Esophagus muscularis mucosa (tissue), 4 donors: ENCODE measurements at regions not wholly inside any gene's neighbourhood (a gene's known extent, or its start where the extent isn't known, plus 50 kb on each side); places are given as distances from the start of the nearest gene placed in this dataset.

Source experiments
- DNase-seq: peaks from one replicate; pipeline ENCODE4 v3.0.0-alpha.2; 2017; ENCODE audit errors: extremely low spot score
- H3K27ac ChIP-seq, 4 donors: fragments of 200-600 bp; sonication (generic); replicated peaks in 1 of 4; 1 replicate in 3 of 4; 2 replicates in 1 of 4; pipeline ENCODE4 v1.5.1; 2016 to 2019; ENCODE audit warnings: mild to moderate bottlenecking in 1 of 4
- H3K27me3 ChIP-seq, 4 donors: fragments of 200-600 bp; sonication (generic); one replicate each; pipeline versions ENCODE4 v1.5.1 to v1.6.0; 2016 to 2019
- H3K36me3 ChIP-seq, 4 donors: fragments of 200-600 bp; sonication (generic); one replicate each; pipeline ENCODE4 v1.5.1; 2016 to 2019
- H3K4me1 ChIP-seq, 4 donors: fragments of 200-600 bp; sonication (generic); one replicate each; pipeline ENCODE4 v1.5.1; 2016 to 2019
- H3K4me3 ChIP-seq, 4 donors: fragments of 200-600 bp; sonication (generic); 1 replicate in 2 of 4; 2 replicates in 2 of 4; pipeline ENCODE4 v1.5.1; 2016 to 2019; ENCODE audit warnings: mild to moderate bottlenecking in 4 of 4, moderate library complexity in 1 of 4
- H3K9me3 ChIP-seq, 4 donors: fragments of 200-600 bp; sonication (generic); 1 replicate in 3 of 4; 2 replicates in 1 of 4; pipeline ENCODE4 v1.5.1; 2016 to 2019
- EP300 ChIP-seq: sonication (generic); formaldehyde crosslinking; IDR thresholded peaks from one replicate; pipeline ENCODE4 v1.6.1; 2017; ENCODE audit warnings: antibody characterized with exemption
- POLR2A ChIP-seq: fragments of 450-650 bp; IDR thresholded peaks from one replicate; pipeline ENCODE4 v1.6.1; 2017; ENCODE audit warnings: antibody characterized with exemption, moderate library complexity, mild to moderate bottlenecking, low read depth
- POLR2AphosphoS5 ChIP-seq, 2 donors: sonication (generic); formaldehyde crosslinking; IDR thresholded peaks; one replicate each; pipeline ENCODE4 v1.6.1; 2017; ENCODE audit warnings: antibody characterized with exemption in 2 of 2
- WGBS: methylation state at CpG from one replicate; pipeline ENCODE4 v1.1.5; 2018; 5-methylcytosine and 5-hydroxymethylcytosine counted together
- intact Hi-C: fragments of 100-400 bp; cut with DNase I; formaldehyde crosslinking; loops from one replicate; pipeline ENCODE4 v1.15.1; 2023
- TF ChIP-seq, protein P1 (sequence below), 3 experiments: fragments of 200-600 bp in 2 of 3; fragments of 450-650 bp in 1 of 3; sonication (generic) in 2 of 3; IDR thresholded peaks; one replicate each; pipeline ENCODE4 v1.5.1; 2017 to 2019; ENCODE audit warnings: antibody characterized with exemption in 3 of 3, mild to moderate bottlenecking in 2 of 3, moderate library complexity in 1 of 3

DNA sequence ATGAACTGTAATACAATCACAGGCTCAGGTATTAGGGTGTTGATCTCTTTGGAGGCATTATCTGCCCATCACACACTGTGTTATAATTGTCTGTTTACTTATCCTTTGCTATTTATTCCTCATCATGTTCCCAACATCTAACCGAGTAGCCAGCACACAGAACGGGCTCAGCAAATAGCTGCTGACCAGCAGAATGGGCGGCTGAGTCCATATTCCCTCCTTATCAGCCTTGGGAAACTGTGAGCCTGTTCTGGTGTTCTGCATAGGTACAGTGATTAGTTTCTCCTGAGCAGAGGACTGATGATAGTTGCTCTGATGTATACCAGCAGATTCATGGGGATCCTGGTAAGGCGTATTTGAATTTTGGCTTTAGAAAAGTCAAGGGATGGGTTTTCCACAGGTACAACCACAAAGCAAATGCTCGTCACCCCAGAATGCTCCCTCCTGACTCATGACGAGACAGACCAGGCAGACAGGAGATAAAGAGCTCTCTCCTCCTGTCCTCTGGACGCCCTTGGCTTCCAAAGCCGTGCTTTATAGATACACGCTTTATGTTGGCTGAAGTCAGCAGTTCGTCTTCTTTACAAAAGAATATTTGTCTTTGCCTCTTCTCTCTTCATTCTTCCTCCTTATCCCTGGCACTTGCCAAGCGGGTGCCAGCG lies 166.7 kb downstream of the TTLL2 start:
- no peak overlapping the region for H3K4me3 ChIP-seq
- H3K27me3 ChIP-seq = peaks cover 0 to 18% (median 0%) of the 10 kb centered on the region in 4 donors
- no peaks in the 10 kb centered on the region for H3K36me3 ChIP-seq
- H3K27ac ChIP-seq = peak overlapping the region in 1 of 4 donors; percentile 3
- intact Hi-C loops = no loop called here
- no peak for DNase-seq
- WGBS = 87% methylated on average over 12 of the region's 12 CpGs
- peaks cover 0 to 9% (median 0%) of the 10 kb centered on the region in 4 donors for H3K4me1 ChIP-seq
- no peaks in the 10 kb centered on the region for H3K9me3 ChIP-seq
- TF ChIP-seq POLR2A (no peak), EP300 (no peak), POLR2AphosphoS5 (IDR thresholded peaks at IDR 0.05) (no peak)
- TF ChIP-seq, protein P1, sequence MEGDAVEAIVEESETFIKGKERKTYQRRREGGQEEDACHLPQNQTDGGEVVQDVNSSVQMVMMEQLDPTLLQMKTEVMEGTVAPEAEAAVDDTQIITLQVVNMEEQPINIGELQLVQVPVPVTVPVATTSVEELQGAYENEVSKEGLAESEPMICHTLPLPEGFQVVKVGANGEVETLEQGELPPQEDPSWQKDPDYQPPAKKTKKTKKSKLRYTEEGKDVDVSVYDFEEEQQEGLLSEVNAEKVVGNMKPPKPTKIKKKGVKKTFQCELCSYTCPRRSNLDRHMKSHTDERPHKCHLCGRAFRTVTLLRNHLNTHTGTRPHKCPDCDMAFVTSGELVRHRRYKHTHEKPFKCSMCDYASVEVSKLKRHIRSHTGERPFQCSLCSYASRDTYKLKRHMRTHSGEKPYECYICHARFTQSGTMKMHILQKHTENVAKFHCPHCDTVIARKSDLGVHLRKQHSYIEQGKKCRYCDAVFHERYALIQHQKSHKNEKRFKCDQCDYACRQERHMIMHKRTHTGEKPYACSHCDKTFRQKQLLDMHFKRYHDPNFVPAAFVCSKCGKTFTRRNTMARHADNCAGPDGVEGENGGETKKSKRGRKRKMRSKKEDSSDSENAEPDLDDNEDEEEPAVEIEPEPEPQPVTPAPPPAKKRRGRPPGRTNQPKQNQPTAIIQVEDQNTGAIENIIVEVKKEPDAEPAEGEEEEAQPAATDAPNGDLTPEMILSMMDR (IDR thresholded peaks at IDR 0.05) = no peak

DNA sequence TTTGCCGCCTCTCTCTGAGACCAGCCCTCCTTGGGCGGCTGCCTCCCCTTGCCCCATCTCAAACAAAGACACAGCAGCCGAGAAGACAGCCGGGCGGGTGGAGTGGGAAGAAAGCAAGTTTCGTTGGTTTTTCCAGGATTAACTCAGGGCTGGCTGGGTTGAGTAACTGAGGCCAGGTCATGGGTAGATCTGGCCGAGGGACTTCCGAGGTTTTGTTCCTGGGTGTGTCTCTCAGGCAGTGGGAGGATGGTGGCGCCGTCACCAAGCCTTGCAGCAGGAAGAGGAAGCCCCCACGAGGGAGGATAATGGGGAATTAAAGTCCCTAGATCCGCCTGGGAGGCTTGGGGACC lies 167.2 kb downstream of the TTLL2 start:
- H3K9me3 ChIP-seq = no peaks in the 10 kb centered on the region
- H3K36me3 ChIP-seq = no peaks in the 10 kb centered on the region
- 67% methylated on average over 12 of the region's 12 CpGs for WGBS
- peak overlapping the region in 1 of 4 donors; percentile 3 for H3K27ac ChIP-seq
- H3K27me3 ChIP-seq = peaks cover 0 to 18% (median 0%) of the 10 kb centered on the region in 4 donors
- intact Hi-C loops = no loop called here
- TF ChIP-seq, protein P1 (IDR thresholded peaks at IDR 0.05) = no peak
- no peak for TF ChIP-seq POLR2A
- no peak for TF ChIP-seq EP300
- no peak for TF ChIP-seq POLR2AphosphoS5 (IDR thresholded peaks at IDR 0.05)
- H3K4me1 ChIP-seq = peaks cover 0 to 9% (median 0%) of the 10 kb centered on the region in 4 donors
- no peak overlapping the region for H3K4me3 ChIP-seq
- DNase-seq = no peak

DNA sequence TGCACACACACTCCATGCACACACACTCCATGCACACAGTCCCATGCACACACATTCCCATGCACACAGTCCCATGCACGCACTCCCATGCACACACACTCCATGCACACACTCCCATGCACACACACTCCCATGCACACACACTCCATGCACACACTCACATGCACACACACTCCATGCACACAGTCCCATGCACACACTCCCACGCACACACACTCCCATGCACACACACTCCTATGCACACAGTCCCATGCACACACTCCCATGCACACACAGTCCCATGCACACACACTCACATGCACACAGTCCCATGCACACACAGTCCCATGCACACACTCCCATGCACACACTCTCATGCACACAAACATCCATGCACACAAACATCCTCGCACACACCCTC lies 168.4 kb downstream of the TTLL2 start:
- H3K27me3 ChIP-seq = peaks cover 0 to 18% (median 0%) of the 10 kb centered on the region in 4 donors
- no peaks in the 10 kb centered on the region for H3K36me3 ChIP-seq
- no peak overlapping the region for H3K27ac ChIP-seq
- TF ChIP-seq EP300 (no peak), POLR2AphosphoS5 (IDR thresholded peaks at IDR 0.05) (no peak), POLR2A (no peak)
- TF ChIP-seq, protein P1 (IDR thresholded peaks at IDR 0.05) = no peak
- WGBS = 85% methylated on average over 3 of the region's 3 CpGs
- no peak overlapping the region for H3K4me3 ChIP-seq
- intact Hi-C loops = no loop called here
- H3K4me1 ChIP-seq = peaks cover 0 to 9% (median 0%) of the 10 kb centered on the region in 4 donors
- no peaks in the 10 kb centered on the region for H3K9me3 ChIP-seq
- DNase-seq = no peak

DNA sequence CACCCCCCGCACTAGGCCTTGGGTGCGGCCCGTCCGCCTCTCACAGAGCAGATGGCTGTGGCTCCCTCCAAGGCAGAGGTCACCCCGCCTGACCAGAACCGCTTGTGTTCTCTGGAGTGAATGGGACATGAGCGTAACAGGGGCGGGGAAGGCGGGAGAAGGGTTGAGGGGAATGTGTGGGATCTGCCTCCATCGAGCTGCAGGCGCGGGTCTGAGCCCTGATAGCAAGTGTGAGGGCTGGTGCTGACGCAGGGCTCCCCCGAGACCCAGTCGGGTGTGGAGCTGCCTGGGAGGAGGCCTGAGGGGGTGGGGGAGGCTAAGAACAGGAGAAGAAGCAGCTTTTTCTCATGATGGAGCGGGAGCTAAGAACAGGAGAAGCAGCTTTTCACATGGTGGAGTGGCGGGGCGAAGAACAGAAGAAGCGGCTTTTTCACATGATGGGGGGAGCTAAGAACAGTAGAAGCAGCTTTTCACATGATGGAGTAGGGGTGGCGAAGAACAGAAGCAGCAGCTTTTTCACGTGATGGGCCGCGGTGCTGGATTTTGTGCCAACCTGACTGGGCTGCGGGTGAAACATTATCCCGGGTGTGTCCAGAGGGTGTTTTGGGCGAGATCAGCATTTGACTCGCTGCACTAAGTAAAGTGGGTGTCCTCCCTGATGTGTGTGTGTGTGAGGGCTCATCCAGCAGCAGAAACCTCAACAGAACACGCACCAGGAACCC lies 169.3 kb downstream of the TTLL2 start:
- peaks cover 0 to 9% (median 0%) of the 10 kb centered on the region in 4 donors for H3K4me1 ChIP-seq
- no peaks in the 10 kb centered on the region for H3K9me3 ChIP-seq
- no peaks in the 10 kb centered on the region for H3K36me3 ChIP-seq
- no peak overlapping the region for H3K27ac ChIP-seq
- H3K27me3 ChIP-seq = peaks cover 0 to 18% (median 0%) of the 10 kb centered on the region in 4 donors
- no peak for DNase-seq
- intact Hi-C loops = no loop called here
- WGBS = 82% methylated on average over 28 of the region's 28 CpGs
- no peak for TF ChIP-seq POLR2AphosphoS5 (IDR thresholded peaks at IDR 0.05)
- TF ChIP-seq, protein P1 (IDR thresholded peaks at IDR 0.05) = no peak
- TF ChIP-seq EP300 = no peak
- no peak for TF ChIP-seq POLR2A
- no peak overlapping the region for H3K4me3 ChIP-seq
